Mucosa of stomach (tissue), 1 donor: ENCODE measurements at regions not wholly inside any gene's neighbourhood (a gene's known extent, or its start where the extent isn't known, plus 50 kb on each side); places are given as distances from the start of the nearest gene placed in this dataset.

ENCODE experiments used
- H3K27me3 ChIP-seq: one replicate; pipeline ENCODE4 v1.7.0; 2013; ENCODE audit warnings: mild to moderate bottlenecking, low read length; ENCODE audit not compliant: control insufficient read depth, insufficient read depth
- H3K36me3 ChIP-seq: one replicate; pipeline ENCODE4 v1.7.0; 2013; ENCODE audit warnings: low read length; ENCODE audit not compliant: control insufficient read depth, insufficient read depth
- H3K4me1 ChIP-seq: one replicate; pipeline ENCODE4 v1.7.0; 2013; ENCODE audit warnings: mild to moderate bottlenecking, low read length; ENCODE audit not compliant: control insufficient read depth, insufficient read depth
- H3K4me3 ChIP-seq: one replicate; pipeline ENCODE4 v1.7.0; 2013; ENCODE audit warnings: low read length
- H3K9ac ChIP-seq: one replicate; pipeline ENCODE4 v1.7.0; 2013; ENCODE audit warnings: mild to moderate bottlenecking, low read length, moderate library complexity
- H3K9me3 ChIP-seq: one replicate; pipeline ENCODE4 v1.7.0; 2013; ENCODE audit warnings: mild to moderate bottlenecking, low read length, moderate library complexity; ENCODE audit not compliant: control insufficient read depth
- donor health status: Pancreatic carcinoma.

DNA sequence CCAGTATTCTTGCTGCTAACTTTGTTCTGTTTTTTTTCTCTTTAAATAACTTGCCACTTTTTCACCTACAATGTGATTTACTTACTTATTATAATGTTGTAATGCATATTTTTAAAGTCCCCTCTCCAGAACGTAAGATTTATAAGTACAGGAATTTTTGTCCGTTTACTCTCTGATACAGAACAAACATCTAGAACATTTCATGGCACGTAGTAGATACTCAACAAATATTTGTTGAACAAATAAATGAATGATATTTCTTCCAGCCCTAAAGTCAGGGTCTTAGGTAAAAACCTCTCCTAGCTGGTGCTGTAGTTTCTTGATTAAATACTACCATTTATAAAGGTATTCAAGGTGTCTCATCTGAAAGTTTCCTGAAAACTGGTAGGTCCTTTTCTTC is 125.1 kb downstream of the ZBTB18 start:
- H3K4me3 ChIP-seq = no peak overlapping the region
- no peaks in the 10 kb centered on the region for H3K4me1 ChIP-seq
- no peaks in the 10 kb centered on the region for H3K9me3 ChIP-seq
- H3K9ac ChIP-seq = no peak overlapping the region
- H3K27me3 ChIP-seq = no peaks in the 10 kb centered on the region
- H3K36me3 ChIP-seq = no peaks in the 10 kb centered on the region

- H3K36me3 ChIP-seq = no peaks in the 10 kb centered on the region
- no peaks in the 10 kb centered on the region for H3K4me1 ChIP-seq
- no peak overlapping the region for H3K4me3 ChIP-seq
- no peaks in the 10 kb centered on the region for H3K9me3 ChIP-seq
- H3K9ac ChIP-seq = no peak overlapping the region
- H3K27me3 ChIP-seq = no peaks in the 10 kb centered on the region
Observed at GRCh38 chr1:244180256-244180655, 129.2 kb downstream of the ZBTB18 start.

DNA sequence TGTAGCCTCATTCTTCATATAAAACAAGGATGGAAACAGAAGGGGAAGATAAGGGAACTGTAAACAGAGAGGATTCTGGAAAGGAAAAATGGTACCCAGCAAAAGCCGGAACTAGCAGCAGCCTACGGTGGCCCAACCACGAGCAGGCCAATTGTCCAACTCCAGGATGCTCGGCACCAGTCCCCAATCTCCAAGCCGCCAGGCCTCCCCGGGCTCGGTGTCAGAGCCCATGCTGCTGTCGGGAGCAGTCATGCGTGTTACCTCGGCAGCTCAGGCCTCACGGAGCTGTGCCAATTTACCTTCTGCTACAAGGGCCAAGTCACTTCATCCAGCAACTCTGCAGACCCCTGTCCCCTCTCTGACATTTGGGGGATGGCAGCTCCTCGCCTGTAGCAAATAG is 130.8 kb downstream of the ZBTB18 start:
- no peaks in the 10 kb centered on the region for H3K4me1 ChIP-seq
- no peaks in the 10 kb centered on the region for H3K9me3 ChIP-seq
- no peaks in the 10 kb centered on the region for H3K36me3 ChIP-seq
- H3K9ac ChIP-seq = no peak overlapping the region
- H3K4me3 ChIP-seq = no peak overlapping the region
- no peaks in the 10 kb centered on the region for H3K27me3 ChIP-seq

- Histone ChIP-seq H3K4me1 (no peaks in the 10 kb centered on the region), H3K9ac (no peak overlapping the region), H3K27me3 (no peaks in the 10 kb centered on the region), H3K4me3 (no peak overlapping the region), H3K9me3 (no peaks in the 10 kb centered on the region), H3K36me3 (no peaks in the 10 kb centered on the region)
Observed at GRCh38 chr1:244183037-244183436, 132.0 kb downstream of the ZBTB18 start.

GRCh38 chr1:244186372-244186771 is 135.3 kb downstream of the ZBTB18 start:
- H3K9me3 ChIP-seq = no peaks in the 10 kb centered on the region

DNA sequence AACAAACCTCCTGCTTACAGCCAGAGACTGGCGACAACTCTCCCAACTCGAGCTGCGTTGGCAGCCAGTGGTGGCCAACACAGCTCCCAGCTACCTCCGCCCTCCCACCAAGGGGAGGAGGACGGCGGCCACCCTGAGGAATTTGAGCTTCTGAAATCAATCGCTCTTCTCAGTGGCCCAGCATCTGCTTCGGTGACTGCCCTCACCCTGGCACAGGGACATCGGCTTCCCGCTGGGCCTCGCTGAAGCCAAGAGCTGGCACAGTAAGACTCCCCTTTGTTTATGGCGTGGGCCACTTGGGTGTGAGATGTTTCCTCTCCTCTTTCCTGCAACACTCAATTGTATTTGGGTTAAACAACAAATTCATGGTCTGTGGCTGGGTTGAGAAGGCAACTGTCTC is 136.2 kb downstream of the ZBTB18 start:
- Histone ChIP-seq H3K36me3 (no peaks in the 10 kb centered on the region), H3K4me3 (no peak overlapping the region), H3K9me3 (no peaks in the 10 kb centered on the region), H3K4me1 (no peaks in the 10 kb centered on the region), H3K9ac (no peak overlapping the region), H3K27me3 (no peaks in the 10 kb centered on the region)

More at GRCh38 chr1:244186372-244186771, 135.3 kb downstream of the ZBTB18 start:
- no peak overlapping the region for H3K9ac ChIP-seq
- H3K4me3 ChIP-seq = no peak overlapping the region
- no peaks in the 10 kb centered on the region for H3K36me3 ChIP-seq
- no peaks in the 10 kb centered on the region for H3K4me1 ChIP-seq
- no peaks in the 10 kb centered on the region for H3K27me3 ChIP-seq

- Histone ChIP-seq H3K9ac (no peak overlapping the region), H3K27me3 (no peaks in the 10 kb centered on the region), H3K4me1 (no peaks in the 10 kb centered on the region), H3K36me3 (no peaks in the 10 kb centered on the region), H3K4me3 (no peak overlapping the region), H3K9me3 (no peaks in the 10 kb centered on the region)
Observed at GRCh38 chr1:244191581-244191980, 140.5 kb downstream of the ZBTB18 start.

DNA sequence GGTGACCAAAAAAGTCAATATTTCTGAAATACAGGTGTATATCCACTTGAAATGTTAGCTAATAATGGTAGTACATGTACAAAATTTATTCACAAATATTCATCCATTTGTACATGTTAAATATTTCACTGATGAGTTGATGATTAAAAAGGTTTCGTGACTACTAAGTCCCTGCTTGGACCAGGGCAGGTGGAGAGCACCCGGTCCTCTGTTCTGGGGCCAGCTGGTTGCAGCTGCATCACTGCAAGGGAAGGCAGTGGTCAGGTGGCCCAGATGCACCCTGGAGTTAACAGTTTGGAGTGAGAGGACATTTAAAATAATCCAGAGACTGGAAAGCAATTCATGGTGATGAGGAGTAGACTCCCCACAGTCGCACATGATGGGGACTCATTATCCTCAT is 141.2 kb downstream of the ZBTB18 start:
- H3K4me1 ChIP-seq = no peaks in the 10 kb centered on the region
- H3K27me3 ChIP-seq = no peaks in the 10 kb centered on the region
- no peaks in the 10 kb centered on the region for H3K36me3 ChIP-seq
- H3K9me3 ChIP-seq = no peaks in the 10 kb centered on the region
- no peak overlapping the region for H3K9ac ChIP-seq
- no peak overlapping the region for H3K4me3 ChIP-seq

DNA sequence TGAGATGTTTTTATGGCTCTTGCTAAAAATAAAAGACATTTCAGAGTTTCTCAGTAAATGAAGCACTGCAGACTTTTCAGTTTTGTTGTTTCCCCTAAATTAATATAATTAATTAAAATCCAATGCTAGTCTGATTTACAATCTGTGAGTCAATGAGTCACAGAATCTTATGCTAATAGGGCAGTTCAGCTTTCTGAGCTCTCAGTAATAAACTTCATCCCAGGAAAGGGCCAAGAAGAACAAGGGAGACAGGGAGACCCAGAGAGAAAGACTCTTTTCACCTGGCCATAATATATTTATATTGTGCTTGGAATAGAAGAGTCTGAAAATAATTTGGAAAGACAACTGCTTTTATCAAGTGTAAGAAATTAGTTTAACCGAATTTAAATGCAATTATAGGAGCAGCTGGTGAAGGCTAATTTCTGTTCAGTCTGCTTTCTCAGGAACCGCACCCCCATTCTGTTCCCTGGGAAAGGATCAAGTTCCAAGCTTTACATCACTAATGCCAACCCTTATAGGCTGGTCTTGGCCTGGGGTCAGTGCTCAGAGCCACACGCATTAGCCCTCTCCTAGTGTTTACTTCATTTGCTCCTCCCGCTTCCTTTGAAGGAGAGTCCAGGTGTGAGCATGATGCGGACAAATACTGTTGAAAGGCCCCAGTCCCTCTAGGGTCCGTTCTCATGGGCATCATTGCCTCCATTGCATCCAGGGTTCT is 145.6 kb downstream of the ZBTB18 start:
- Histone ChIP-seq H3K9me3 (no peaks in the 10 kb centered on the region), H3K9ac (no peak overlapping the region), H3K4me1 (no peaks in the 10 kb centered on the region), H3K4me3 (no peak overlapping the region), H3K36me3 (no peaks in the 10 kb centered on the region), H3K27me3 (no peaks in the 10 kb centered on the region)

DNA sequence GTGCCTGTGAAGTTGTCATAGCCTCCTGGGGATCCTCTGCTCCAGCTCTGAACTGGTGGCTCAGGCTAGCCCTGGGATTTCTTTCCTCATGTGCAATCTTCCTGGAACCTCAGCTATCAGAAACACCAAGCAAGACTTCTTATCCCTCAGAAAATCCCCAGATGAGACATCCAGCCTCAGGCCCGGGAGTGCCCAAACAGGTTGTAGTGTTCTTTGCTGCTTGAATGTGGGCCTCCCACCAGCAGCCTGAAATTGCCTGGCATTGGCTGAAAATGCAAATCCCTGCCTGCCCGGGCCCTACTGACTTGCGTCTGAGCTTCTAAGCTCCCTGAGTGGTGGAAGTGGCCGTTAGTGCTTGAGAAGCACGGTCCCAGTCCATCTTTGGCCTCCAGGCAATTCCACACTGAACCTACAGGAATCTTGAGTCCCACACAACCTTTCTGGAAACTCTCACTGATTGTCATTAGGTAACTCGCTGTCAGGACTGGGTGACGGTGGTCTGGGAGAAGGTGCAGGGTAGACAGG is 146.8 kb downstream of the ZBTB18 start:
- H3K9me3 ChIP-seq = no peaks in the 10 kb centered on the region
- no peaks in the 10 kb centered on the region for H3K27me3 ChIP-seq
- no peak overlapping the region for H3K9ac ChIP-seq
- no peaks in the 10 kb centered on the region for H3K4me1 ChIP-seq
- no peak overlapping the region for H3K4me3 ChIP-seq
- no peaks in the 10 kb centered on the region for H3K36me3 ChIP-seq

DNA sequence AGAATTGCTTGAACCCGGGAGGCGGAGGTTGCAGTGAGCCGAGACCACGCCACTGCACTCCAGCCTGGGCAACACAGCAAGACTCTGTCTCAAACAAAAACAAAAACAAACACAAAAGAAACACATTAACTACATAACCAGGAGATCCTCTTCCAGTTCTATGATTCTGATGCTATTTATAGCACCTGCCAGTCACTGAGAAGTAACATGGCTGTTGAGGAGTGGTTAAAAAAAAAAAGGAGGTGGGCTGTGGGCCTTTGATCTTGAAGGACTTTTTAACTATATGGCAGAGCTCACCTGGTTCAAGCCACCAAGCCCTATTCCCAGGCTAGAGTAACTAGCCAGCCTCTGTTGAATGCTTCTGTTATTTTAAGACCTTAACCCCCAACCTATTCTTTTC is 148.8 kb downstream of the ZBTB18 start:
- H3K36me3 ChIP-seq = no peaks in the 10 kb centered on the region
- H3K9ac ChIP-seq = no peak overlapping the region
- H3K9me3 ChIP-seq = no peaks in the 10 kb centered on the region
- no peaks in the 10 kb centered on the region for H3K4me1 ChIP-seq
- H3K27me3 ChIP-seq = no peaks in the 10 kb centered on the region
- H3K4me3 ChIP-seq = no peak overlapping the region

- Histone ChIP-seq H3K9ac (no peak overlapping the region), H3K27me3 (no peaks in the 10 kb centered on the region), H3K4me3 (no peak overlapping the region), H3K9me3 (no peaks in the 10 kb centered on the region), H3K4me1 (no peaks in the 10 kb centered on the region), H3K36me3 (no peaks in the 10 kb centered on the region)
Observed at GRCh38 chr1:244200596-244200995, 149.5 kb downstream of the ZBTB18 start.

- no peaks in the 10 kb centered on the region for H3K27me3 ChIP-seq
- no peak overlapping the region for H3K4me3 ChIP-seq
- H3K9me3 ChIP-seq = no peaks in the 10 kb centered on the region
- H3K36me3 ChIP-seq = no peaks in the 10 kb centered on the region
- H3K9ac ChIP-seq = no peak overlapping the region
- no peaks in the 10 kb centered on the region for H3K4me1 ChIP-seq
Observed at GRCh38 chr1:244201750-244202149, 150.7 kb downstream of the ZBTB18 start.
